Cerebellar cortex (tissue), 1 donor: ENCODE measurements at regions not wholly inside any gene's neighbourhood (a gene's known extent, or its start where the extent isn't known, plus 50 kb on each side); places are given as distances from the start of the nearest gene placed in this dataset.
"Not testable (repeated sequence)": the region's sequence is repeated elsewhere in the genome, so short reads cannot be mapped to it uniquely, and the experiment has no call there.

Experiments used
- DNase-seq: peaks from one replicate; pipeline ENCODE4 v3.0.0-alpha.2; 2015; ENCODE audit warnings: low spot score

DNA sequence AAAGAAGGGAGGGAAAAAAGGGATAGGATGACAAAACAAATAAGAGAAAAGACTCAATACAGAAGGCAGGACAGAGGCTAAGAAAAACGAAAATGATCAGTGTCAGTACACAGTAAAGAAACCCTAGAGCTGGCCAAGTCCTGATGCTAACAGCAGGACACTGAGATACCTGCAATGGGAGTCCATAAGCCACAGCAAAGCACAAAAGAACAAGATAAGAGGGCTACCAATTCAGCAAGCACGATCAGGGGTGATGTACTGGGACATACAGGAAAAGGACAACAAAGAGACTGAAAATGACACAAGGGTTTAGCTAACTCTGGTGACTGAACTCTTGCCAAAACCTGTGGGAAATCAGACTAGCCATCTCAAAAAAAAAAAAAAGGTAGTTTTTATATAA is 1072.6 kb upstream of the COX7C start:
- DNase-seq = no peak

DNA sequence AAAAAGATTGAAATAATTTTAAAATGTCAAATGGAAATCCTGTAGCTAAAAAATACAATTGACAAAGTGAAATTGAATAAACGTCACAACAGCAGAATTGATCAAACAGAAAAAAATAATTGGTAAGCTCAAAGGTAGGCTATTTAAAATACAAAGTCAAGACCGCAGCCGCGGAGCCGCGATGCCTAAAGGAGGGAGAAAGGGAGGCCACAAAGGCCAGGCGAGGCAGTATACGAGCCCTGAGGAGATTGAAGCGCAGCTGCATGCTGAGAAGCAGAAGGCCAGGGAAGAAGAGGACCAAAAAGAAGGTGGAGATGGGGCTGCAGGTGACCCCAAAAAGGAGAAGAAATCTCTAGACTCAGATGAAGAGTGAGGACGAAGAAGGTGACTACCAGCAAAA is 1068.5 kb upstream of the COX7C start:
- no peak for DNase-seq

DNA sequence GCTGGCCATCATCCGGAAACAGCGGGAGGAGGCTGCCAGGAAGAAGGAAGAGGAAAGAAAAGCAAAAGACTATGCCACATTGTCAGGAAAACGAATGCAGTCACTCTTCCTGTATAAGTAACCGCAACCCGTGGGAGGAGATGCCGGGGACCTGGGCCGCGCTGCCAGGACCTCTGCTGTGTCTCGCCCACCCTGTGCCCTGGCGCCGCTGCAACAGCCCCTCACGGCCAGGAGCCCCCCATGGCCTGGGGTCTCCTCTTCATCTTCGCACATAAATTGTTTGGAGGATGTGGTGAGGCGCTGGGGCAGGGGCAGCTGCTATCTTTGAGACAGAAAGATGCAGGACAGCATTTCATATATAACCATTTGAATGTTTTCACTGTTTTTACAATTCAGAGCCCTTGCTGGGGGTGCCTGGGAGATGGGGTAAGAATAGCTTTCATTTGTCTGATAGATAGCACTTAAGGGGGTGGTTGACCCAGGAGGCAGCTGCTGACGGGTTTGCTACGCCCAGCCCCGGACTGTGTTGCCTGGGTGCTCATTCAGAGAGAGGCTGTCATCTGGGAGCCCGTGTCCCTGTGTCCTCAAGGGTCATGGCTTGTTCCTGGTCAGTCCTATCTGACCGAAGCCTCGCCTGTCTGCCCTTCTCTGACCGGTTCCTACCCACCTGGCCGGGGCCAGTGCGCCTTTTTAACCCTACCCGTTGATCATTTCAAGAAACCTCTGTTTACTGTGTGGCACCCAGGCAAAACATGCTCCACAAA is 1067.7 kb upstream of the COX7C start:
- no peak for DNase-seq

DNA sequence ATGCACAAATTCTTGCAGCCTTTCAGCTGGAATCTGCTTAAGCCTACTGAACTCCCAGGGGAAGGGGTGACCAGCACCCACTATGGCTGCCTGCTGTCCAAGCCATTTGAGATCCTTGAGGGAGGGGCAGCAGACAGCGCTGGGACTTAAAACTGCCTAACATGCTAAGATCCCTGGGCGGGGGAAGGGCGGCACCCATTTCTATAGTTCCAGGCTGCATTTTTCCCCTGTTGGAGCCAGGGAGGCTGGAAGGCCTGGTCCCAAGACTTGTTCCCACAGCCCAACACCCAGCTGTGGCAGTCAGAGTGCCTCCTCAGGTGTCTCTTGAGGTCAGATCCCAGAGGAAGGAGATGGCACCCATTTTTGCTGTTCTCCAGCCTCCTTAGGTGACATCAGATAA is 1061.3 kb upstream of the COX7C start:
- no peak for DNase-seq

DNA sequence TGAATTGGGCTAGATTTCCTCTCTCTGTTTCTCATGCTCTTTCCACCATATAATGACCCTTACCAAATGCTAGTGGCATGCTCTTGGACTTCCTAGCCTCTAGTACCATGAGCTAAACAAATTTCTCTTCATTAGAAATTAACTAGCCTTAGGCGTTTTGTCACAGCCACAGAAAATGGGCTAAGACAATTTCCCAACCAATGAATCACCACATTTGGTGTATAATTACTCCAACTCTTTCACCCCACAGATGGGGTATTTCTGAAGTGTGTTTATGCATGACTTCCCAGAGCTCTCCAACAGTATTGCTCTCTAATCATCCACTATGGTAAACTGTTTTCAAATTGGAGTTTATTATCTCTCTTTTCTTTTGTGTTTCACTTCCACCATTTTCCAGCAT is 1041.1 kb upstream of the COX7C start:
- no peak for DNase-seq

GRCh38 chr5:85587806-85588205 is 1029.9 kb upstream of the COX7C start:
- not testable (repeated sequence) for DNase-seq

GRCh38 chr5:85588268-85588667 is 1029.5 kb upstream of the COX7C start:
- not testable (repeated sequence) for DNase-seq

GRCh38 chr5:85590764-85591163 is 1027.0 kb upstream of the COX7C start:
- DNase-seq = no peak

GRCh38 chr5:85591311-85591710 is 1026.4 kb upstream of the COX7C start:
- no peak for DNase-seq

DNA sequence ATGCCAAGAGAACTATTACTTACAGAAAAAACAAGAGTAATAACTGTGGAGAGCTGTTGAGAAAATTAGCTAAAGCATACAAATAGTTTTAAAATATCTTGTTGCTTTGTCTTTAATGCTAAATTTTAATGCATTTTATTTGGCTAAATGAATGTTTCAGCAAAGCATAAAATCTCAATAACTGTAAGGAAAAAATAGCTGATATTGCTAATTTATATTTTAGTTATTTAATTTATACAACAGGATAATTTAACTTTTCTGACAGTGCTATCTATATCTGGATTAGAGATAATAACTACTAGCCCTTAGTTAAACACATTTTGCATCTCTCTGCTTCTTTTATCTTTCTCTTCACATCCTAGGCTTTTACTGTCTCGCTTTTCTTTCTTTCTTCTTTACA is 1014.9 kb upstream of the COX7C start:
- no peak for DNase-seq

GRCh38 chr5:85604378-85604777 is 1013.4 kb upstream of the COX7C start:
- DNase-seq = no peak

- DNase-seq = no peak
Observed at GRCh38 chr5:85604786-85605185, 1013.0 kb upstream of the COX7C start.

- no peak for DNase-seq
Observed at GRCh38 chr5:85605381-85605780, 1012.4 kb upstream of the COX7C start.

- no peak for DNase-seq
Observed at GRCh38 chr5:85614489-85614888, 1003.3 kb upstream of the COX7C start.

DNA sequence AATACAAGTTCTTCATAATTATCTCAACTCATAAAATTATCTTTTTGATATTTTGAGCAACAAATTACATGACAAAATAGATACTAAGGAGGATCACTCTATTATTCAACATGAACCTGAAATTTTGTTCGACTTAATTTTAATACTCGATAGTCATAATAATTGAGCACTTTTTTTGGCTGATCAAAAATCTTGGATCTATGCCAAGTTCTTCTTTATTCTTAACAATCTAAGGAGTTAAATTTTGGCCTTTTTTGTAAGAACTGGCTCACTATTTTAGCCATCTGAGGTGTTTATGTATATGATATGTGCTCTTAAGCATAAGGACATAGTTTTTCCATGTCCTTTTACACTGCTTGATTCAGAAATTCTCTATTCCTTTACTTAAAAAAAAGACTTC is 996.1 kb upstream of the COX7C start:
- DNase-seq = no peak

- DNase-seq = no peak
Observed at GRCh38 chr5:85628153-85628552, 989.6 kb upstream of the COX7C start.

GRCh38 chr5:85638495-85639125 is 979.1 kb upstream of the COX7C start:
- not testable (repeated sequence) for DNase-seq

GRCh38 chr5:85646036-85646435 is 971.7 kb upstream of the COX7C start:
- DNase-seq = no peak

DNA sequence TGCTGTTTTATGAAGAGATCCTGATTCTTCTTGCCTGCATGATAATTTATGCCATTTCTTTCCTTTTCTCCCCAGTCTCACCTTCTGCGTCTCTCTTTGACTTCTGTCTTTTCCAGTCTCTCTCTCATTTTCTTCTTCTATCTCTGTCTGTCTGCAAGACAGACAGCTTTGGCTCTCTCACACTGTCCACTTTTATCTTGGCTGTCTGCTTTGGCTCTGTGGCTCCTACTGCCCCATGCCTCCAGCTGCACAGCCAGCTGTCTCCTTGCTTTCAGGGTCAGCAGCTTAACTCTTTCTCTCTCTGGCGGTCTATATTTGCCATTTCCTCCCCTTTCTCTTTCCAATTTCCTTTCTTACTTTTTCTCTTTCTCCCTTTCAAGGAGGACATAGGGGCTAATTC is 971.1 kb upstream of the COX7C start:
- DNase-seq = no peak

DNA sequence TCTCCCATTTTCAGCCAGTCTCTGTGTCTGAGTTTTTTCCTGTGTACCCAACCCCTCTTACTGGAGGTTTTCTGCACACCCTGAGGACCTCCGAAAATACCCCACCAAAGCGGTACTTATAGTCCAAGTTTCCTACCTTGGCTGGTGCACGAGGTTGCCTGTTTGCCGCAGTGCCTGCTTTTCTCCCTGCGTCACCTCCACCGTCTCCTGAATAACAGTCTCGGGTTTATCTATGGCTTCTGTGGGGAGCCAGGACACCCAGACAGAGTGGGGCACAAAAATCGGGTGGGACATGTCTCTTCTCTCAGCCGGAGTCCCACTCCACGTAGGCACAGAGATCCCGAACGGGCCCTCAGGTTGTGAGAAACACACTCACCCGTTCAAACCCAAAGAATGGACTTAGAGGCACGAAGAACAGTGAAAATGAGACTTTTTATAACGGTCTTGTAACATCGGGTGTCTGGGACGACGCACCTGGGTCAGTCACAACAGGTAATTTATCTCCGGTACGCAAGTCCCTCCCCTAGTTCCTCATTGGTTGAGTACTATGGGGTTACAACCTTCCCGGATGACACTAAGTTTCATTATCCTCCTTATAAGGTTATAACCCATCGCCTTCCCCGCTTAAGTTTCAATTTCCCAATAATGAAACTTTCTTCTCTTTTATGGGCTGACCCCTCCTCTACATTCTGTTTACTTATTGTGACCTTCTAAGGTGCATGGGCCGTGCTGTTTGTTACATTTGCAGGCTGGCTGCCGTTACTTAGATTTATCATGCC is 970.2 kb upstream of the COX7C start:
- DNase-seq = no peak

DNA sequence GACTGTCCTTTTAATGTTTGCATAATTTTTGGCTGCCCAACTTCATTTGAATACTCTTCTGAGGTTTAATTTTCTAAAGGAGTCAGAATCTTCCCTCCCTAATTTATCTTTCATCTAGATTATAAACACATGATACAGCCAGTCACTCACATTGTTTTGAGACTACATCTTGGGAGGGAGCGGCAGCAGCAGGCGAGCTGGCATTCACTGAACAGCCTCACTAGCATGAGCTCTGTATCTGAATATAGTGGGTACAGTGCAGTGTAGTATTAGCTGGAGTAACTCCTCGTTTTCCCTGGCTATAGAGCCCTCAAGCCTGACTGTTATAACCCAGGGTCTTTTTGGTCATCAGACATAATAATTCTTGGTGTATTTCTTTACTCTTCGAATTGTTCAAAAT is 969.2 kb upstream of the COX7C start:
- no peak for DNase-seq

DNA sequence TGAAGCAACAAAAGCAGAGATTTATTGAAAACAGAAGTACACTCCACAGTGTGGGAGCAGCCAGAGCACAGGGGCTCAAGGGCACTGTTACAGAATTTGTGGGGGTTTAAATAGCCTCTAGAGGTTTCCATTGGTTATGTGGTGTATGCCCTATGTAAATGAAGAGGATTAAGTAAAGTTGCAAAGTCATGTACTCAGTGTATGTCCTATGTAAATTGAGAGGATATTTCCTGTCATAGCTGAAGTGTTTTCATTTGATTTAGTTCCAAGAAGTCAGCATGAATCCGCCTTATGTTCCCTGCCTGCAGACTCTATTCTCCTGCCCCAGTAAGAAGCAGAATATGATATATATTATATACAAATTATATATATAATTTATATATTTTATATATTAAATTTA is 966.0 kb upstream of the COX7C start:
- DNase-seq = peak; percentile 17

DNA sequence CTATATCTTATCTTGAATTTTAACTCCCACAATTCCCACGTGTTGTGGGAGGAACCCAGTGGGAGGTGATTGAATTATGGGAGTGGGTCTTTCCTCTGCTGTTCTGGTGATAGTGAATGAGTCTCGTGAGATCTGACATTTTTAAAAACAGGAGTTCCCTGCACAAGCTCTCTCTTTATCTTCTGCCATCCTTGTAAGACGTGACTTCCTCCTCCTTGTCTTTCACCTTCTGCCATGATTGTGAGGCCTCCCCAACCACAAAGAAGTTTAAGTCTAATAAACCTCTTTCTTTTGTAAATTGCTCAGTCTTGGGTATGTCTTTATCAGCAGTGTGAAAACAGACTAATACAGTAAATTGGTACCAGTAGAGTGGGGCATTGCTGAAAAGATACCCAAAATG is 963.6 kb upstream of the COX7C start:
- not testable (repeated sequence) for DNase-seq
